VCaP (cell line): ENCODE measurements at regions not wholly inside any gene's neighbourhood (a gene's known extent, or its start where the extent isn't known, plus 50 kb on each side); places are given as distances from the start of the nearest gene placed in this dataset.
"Not testable (repeated sequence)": the region's sequence is repeated elsewhere in the genome, so short reads cannot be mapped to it uniquely, and the experiment has no call there.

Source experiments
- H3K27ac ChIP-seq: fragments of 450-650 bp; 2 replicates; pipeline ENCODE4 v1.5.1; 2017
- TF ChIP-seq, protein P1 (sequence below): fragments of 450-650 bp; conservative IDR thresholded peaks from 2 replicates; pipeline ENCODE4 v1.5.1; 2017; ENCODE audit warnings: mild to moderate bottlenecking, moderate library complexity

DNA sequence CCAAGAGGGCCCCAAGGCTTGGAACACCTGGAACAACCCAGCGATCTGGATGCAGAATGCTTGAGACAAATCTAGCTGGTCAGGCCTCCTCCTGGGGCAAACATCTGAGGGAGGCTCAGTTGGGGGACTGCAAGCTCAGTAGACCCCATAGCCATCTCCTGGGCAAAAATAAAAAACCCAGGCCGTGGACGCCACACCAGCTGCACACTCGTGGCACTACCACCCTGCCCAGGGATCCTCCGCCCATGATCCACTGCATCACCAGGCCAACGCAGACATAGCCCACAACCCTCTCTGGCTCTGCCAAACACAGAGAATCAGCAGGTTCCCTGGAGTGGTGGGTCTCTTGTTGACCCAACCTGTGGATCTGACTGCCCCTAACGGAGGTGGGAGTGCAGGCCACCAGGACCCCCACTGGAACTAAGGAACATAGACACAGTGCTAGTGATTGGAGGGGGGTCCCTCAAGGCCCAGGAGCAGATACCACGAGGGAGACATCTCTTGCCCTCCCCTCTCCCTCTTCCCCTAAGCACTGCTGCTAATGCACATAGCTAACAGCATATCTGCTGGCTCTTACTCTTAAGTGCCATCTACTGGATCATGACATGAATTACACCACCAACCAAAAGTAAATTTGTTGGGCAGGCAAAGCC, 147.2 kb downstream of the CHD1L start:
- H3K27ac ChIP-seq, result no peak overlapping the region
- TF ChIP-seq, protein P1, sequence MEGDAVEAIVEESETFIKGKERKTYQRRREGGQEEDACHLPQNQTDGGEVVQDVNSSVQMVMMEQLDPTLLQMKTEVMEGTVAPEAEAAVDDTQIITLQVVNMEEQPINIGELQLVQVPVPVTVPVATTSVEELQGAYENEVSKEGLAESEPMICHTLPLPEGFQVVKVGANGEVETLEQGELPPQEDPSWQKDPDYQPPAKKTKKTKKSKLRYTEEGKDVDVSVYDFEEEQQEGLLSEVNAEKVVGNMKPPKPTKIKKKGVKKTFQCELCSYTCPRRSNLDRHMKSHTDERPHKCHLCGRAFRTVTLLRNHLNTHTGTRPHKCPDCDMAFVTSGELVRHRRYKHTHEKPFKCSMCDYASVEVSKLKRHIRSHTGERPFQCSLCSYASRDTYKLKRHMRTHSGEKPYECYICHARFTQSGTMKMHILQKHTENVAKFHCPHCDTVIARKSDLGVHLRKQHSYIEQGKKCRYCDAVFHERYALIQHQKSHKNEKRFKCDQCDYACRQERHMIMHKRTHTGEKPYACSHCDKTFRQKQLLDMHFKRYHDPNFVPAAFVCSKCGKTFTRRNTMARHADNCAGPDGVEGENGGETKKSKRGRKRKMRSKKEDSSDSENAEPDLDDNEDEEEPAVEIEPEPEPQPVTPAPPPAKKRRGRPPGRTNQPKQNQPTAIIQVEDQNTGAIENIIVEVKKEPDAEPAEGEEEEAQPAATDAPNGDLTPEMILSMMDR, result peak; percentile 85

DNA sequence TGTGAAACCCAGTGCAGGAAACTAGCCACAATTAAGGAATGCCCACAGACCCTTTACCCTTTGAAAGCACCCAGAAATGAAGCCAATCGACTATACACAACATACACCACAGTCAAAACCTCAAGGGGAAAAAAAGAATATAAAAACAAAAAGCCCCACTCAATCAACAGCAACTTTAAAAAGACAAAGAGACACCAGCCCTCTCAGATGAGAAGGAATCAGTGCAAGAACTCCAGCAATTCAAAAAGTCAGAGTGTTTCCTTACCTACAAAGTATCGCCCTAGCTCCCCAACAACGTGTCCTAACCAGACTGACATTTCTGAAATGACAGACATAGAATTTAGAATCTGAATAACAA, 147.7 kb downstream of the CHD1L start:
- TF ChIP-seq, protein P1, result peak; percentile 52
- no peak overlapping the region for H3K27ac ChIP-seq

DNA sequence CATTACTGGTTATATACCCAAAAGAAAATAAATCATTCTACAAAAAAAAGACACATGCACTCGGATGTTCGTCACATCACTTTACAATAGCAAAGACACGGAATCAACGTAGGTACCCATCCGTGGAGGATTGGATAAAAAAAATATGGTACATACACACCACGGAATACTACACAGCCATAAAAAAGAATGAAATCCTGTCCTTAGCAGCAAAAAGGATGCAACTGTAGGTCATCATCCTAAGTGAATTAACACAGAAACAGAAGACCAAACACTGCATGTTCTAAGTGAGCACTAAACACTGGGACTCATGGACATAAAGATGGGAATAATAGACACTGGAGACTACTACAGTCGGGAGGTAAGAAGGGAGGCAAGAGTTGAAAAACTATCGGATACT, 148.6 kb downstream of the CHD1L start:
- TF ChIP-seq, protein P1, result no peak
- H3K27ac ChIP-seq, result no peak overlapping the region

DNA sequence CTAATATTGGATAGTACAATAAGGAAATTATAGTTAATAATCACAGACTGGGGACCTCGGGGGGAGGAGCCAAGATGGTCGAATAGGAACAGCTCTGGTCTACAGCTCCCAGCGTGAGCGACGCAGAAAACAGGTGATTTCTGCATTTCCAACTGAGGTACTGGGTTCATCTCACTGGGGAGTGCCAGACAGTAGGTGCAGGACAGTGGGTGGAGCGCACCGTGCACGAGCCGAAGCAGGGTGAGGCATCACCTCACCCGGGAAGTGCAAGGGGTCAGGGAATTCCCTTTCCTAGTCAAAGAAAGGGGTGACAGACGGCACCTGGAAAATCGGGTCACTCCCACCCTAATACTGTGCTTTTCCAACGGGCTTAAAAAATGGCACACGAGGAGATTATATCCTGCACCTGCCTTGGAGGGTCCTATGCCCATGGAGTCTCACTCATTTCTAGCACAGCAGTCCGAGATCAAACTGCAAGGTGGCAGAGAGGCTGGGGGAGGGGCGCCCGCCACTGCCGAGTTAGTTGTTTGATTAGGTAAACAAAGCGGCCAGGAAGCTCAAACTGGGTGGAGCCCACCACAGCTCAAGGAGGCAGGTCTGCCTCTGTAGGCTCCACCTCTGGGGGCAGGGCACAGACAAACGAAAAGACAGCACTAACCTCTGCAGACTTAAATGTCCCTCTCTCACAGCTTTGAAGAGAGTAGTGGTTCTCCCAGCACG, 138.8 kb upstream of the BCL9 start:
- H3K27ac ChIP-seq, result not testable (repeated sequence)

DNA sequence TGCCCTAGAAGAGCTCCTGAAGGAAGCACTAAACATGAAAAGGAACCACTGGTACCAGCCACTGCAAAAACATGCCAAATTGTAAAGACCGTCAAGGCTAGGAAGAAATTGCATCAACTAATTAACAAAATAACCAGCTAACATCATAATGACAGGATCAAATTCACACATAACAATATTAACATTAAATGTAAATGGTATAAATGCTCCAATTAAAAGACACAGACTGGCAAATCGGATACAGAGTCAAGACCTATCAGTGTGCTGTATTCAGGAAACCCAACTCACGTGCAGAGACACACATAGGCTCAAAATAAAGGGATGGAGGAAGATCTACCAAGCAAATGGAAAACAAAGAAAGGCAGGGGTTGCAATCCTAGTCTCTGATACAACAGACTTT, 137.0 kb upstream of the BCL9 start:
- H3K27ac ChIP-seq, result not testable (repeated sequence)

DNA sequence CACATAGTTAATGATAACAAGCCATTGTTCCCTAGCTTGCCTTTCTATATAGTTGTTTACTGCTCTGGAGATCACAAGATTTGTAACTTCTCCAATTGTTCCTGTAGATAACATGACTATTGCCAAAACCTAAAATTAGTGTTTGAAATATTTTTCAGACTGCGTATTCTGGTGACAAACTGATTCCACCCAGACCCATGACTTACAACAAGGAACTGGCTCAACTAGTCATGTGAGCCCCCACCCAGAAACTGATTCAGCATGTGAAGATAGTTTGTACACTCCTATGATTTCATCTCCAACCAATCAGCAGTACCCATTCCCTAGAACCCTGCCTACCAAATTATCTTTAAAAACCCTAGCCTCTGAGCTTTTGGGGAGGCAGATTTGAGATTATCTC, 131.4 kb upstream of the BCL9 start:
- no peak overlapping the region for H3K27ac ChIP-seq
- TF ChIP-seq, protein P1, result no peak

DNA sequence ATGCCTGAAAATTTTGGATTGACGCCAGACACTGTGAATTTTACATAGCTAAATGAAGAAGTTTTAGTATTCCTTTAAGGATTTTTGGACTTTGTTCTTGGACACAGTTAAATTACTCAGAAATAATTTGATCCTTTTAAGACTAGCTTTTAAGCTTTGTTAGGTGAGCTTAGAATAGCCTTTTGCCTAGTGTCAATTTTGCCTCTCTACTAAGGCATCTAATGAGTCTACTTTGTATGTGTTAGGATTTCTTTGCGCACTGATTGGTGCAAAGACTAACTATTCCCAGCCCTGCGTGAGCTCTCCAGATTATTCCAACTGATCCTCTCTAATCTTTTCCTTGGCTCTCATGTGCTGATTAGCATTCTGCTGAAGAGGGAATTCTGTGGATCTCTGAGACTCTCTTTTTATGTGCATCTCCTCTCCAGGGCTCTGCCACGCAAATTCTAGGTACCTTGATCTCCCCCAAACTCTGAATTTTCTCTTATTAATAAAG, 128.1 kb upstream of the BCL9 start:
- TF ChIP-seq, protein P1, result no peak
- no peak overlapping the region for H3K27ac ChIP-seq

DNA sequence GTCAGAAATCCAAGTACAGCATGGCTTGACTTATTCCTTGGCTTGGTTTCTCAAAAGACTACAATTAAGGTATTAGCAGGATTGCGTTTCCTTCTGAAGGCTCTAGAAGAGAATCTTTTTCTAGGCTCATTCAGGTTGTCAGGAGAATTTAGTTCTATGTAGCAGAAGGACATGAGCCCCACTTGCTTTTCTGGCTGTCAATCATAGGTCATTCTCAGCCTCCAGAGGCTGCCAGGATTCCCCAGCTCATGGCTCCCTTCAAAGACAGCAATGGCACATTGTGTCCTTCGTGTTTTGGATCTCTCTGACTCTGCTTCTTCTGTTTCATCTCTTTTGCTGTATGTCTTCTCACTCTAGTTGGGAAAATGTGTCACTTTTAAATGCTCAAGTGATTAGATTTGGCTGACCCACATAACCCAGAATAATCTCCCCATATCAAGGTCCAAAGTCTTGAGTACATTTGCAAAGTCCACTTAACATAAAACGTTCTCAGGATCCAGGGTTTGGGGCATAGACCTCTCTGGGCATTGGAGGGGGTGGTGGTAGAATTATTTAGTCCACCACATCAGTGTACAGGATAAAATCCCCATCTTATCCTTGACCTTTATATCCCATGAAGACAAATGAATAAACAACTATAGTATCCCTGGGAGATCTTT, 126.7 kb upstream of the BCL9 start:
- H3K27ac ChIP-seq, result no peak overlapping the region
- TF ChIP-seq, protein P1, result no peak
